HL-60 (cell line): ENCODE measurements at regions not wholly inside any gene's neighbourhood (a gene's known extent, or its start where the extent isn't known, plus 50 kb on each side); places are given as distances from the start of the nearest gene placed in this dataset.

ENCODE experiments used
- CTCF ChIP-seq: IDR thresholded peaks from one replicate; pipeline ENCODE4 v1.5.1; 2011; ENCODE audit warnings: low read length, control low read depth, inconsistent platforms; ENCODE audit not compliant: insufficient read depth
- GABPA ChIP-seq: IDR thresholded peaks from 2 replicates; pipeline ENCODE4 v1.6.1; 2012; ENCODE audit warnings: low read depth
- POLR2AphosphoS5 ChIP-seq: IDR thresholded peaks from 2 replicates; pipeline ENCODE4 v1.6.1; 2012; ENCODE audit warnings: low read depth
- REST ChIP-seq: IDR thresholded peaks from 2 replicates; pipeline ENCODE4 v1.6.1; 2012; ENCODE audit warnings: low read depth; ENCODE audit not compliant: insufficient replicate concordance
- SPI1 ChIP-seq: IDR thresholded peaks from 2 replicates; pipeline ENCODE4 v1.6.1; 2012; ENCODE audit warnings: low read depth, mild to moderate bottlenecking, borderline replicate concordance

- TF ChIP-seq CTCF: no peak
- no peak for TF ChIP-seq REST
- no peak for TF ChIP-seq POLR2AphosphoS5
- no peak for TF ChIP-seq GABPA
- no peak for TF ChIP-seq SPI1
Measured at GRCh38 chr2:120921457-120921856, 185.8 kb downstream of the GLI2 start.
